Hypothalamus (tissue), 51 donors: ENCODE measurements at regions not wholly inside any gene's neighbourhood (a gene's known extent, or its start where the extent isn't known, plus 50 kb on each side); places are given as distances from the start of the nearest gene placed in this dataset.
"Not testable (repeated sequence)": the region's sequence is repeated elsewhere in the genome, so short reads cannot be mapped to it uniquely, and the experiment has no call there.

ENCODE experiments used
- DNase-seq, 51 donors: peaks; one replicate each; lab custom pipeline; 2025; lab: John Stamatoyannopoulos, UW

DNA sequence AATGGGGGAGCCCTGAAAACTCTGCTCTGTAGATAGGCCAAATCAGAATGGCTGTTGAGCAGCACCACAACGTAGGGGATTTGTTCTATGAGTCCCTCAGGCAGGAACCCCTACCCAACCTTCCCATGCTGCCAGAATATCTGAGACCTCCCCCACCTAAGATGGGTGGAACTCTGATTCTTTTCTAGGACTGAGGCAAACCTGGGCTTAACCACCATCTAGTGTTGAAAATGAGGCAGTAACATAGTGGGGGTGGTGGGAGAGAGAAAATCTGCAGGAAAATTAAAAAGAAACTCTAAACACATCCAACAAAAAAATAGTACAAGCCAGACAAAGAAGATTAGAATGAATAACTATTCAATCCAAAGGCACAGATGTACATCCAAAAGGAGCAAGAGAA is 228.4 kb downstream of the ATPSCKMT start:
- DNase-seq: no peak

DNA sequence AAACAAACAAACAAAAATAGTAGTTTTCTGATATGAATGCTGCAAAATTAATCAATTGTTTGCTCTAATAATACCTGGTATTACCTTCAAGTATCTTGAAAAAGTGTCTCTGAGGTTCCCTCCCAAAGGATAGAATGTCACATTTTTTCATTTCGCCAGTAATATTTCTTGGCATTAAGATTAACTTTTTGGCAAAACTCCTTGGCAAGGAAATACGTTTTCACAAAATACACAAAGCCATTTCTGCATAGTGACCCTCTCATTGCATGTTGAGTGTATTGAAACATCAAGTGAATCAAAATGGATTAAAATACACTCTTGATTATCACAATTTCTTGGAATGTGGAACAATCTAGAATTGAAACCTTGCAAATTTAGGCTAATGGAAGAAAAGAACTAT is 230.5 kb downstream of the ATPSCKMT start:
- no peak for DNase-seq

DNA sequence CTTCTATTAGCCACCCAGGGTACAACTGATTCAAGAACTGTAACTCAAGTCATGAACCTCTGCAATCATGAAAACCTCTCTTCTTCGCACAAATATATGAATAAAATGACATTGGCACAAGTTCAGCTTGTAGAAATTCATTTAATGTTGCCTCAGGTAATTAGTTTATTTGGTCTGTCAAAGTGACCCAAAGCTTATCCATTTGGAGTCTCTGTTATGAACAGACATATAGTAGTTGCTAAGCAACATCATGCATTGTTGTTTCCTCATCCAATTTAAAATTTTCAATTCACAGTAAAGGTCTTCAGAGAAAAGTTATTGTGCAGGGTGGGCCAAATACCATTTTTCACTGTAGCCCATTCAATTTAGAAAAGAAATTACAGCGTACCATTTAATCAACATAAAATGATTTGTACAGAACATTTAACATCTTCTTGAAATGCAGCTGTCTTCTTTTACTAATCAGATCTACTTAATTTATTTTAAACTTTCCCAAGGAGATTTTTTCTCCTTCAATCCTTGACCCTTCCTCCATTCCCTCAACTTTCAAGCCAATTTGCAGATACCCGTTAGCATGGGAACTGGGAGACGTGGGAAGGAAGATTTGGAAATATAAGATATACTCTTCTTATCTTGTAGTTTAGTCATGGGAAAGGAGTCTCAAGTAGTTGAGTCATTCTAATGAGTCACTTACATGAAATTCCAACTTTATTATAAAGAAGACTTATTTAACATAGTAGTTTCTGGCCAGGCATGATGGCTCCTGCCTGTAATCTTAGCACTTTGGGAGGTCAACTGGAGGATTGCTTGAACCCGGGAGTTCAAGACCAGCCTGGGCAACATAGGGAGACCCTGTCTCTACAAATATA is 231.3 kb downstream of the ATPSCKMT start:
- DNase-seq: no peak

DNA sequence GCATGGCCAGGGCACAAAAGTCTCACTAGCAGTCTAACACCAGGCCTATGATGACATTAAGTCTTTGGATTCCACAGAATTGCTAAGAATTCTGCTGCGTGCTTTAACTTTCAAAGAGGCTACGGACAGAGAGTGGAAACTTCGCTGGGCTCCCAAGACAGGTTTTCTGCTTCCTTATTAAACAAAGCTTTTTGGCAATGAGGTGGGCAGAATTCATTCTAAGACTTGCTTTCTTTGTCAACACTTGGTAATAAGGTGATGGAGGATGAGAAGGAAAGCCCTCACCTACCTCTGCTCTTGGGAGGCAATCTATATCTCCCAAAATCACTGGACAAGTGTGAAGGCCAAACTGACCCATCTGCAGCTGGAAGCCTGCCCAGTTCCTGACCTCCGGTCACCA is 231.9 kb downstream of the ATPSCKMT start:
- no peak for DNase-seq

DNA sequence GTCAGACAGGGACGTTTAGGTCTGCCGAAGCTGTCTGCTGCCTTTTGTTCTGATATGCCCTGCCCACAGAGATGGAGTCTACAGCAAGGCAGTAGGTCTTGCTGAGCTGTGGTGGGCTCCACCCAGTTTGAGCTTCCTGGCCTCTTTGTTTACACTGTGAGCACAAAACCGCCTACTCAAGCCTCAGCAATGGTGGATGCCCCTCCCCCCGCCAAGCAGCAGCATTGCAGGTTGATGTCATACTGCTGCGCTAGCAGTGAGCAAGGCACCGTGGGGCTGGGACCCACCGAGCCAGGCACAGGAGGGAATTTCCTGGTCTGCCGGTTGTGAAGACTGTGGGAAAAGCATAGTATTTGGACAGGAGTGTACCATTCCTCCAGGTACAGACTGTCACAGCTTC is 233.1 kb downstream of the ATPSCKMT start:
- not testable (repeated sequence) for DNase-seq

DNA sequence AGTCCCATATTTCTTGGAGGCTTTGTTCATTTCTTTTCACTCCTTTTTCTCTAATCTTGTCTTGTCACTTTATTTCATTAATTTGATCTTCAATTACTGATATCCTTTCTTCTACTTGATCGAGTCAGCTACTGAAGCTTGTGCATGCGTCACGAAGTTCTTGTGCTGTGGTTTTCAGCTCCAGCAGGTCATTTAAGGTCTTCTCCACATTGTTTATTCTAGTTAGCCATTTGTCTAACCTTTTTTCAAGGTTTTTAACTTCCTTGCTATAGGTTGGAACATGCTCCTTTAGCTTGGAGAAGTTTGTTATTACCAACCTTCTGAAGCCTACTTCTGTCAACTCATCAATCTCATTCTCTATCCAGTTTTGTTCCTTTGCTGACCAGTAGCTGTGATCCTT is 234.0 kb downstream of the ATPSCKMT start:
- DNase-seq: not testable (repeated sequence)

DNA sequence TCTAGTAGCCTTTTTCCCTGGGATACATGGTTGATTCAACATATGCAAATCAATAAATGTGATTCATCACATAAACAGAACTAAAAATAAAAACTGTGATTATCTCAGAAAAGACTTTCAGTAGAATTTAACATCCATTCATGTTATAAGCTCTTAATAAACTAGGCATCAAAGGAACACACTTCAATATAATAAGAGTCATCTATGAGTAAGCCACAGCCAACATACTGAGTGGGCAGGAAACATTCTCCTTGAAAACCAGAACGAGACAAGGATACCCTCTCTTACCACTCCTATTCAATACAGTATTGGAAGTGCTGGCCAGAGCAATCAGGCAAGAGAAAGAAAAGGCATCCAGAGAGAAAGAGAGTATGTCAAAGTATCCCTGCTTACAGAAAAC is 239.9 kb downstream of the ATPSCKMT start:
- no peak for DNase-seq

DNA sequence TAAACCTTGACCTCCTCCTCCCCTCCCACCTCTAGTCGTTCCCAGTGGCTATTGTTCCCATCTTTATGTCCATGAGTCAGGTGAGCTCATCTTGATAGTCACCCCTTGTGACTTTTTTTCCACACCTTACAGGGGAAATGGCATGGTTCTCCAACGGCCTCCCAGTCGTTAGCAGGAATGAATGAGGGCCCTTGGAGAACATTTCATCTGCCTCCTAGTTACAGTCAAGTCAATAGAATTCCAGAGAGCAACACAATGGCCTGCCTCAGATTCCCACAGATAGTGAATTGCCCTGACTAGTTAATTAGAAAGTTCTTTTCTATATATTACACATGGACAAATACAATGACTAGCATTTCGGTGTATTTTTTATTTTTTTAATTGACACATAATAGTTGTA is 262.6 kb downstream of the ATPSCKMT start:
- no peak for DNase-seq

DNA sequence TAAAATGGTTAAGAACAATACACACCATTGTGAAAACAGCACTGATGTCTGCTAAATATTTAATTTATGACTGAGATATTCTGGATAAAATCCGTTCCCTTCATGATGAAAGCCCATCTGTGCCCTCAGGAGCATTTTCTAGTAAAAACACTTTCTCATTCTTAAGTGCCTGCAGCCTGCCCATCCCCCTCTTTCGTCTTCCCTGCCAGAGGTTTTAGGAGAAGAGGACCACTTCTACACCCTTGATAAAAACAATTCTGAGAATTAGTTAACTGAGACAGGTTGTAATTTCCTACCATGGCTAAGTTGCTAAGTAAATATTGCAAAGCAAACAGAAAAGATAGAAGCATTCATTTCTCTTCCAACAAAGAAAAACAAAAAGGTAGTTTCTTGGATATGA is 272.6 kb downstream of the ATPSCKMT start:
- DNase-seq: no peak

DNA sequence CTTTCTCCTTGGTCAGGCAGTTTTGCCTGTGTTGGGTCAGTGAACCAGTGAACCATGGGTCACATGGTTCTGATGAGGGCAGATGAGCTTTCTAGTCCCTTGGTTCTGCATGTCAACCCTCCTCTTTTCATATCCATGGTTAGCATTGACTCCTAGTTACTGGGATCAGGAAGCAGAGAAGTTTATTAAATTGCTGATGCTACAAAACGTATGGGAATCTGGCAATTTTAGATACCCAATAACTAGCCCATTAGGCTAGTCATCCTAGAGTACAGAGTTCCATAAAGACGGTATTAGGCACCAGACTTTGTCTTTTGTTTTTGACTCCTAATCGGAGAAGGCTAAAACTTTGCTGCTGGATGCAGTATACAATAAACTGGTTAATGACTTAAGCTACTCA is 273.1 kb downstream of the ATPSCKMT start:
- DNase-seq: no peak

DNA sequence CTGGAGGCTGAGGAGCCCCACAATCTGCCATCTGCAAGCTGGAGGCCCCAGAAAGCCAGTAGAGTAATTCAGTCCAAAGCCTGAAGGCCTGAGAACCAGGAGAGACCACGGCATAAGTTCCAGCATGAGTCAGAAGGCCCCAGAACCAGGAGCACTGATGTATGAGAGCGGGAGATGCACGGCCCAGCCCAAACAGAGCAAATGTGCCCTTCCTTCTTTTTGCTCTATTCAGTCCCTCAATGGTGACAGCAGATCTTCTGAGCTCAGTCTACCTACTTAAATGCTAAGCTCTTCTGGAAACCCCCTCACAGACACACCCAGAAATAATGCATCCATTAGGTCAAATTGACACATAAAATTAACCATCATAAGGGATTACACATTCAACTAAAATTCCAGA is 277.6 kb downstream of the ATPSCKMT start:
- DNase-seq: no peak

DNA sequence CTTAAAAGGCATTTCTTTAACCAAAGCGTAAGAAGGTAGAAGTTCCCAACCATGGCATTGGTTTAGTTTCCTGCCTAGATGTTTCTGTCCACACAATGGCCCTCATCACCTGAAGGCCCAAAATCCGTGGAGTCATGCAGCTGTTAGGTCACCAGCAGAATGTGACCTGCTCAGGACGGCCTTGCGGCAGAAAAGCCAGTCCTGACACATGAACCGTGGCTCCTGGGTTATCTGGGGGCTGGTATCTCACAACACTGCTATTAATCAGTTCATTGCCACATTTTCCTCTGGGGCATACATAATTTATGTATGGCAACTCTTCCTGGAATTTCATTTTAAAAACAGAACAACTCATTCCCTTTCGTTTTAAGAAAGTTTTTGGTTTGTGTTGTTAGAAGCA is 278.4 kb downstream of the ATPSCKMT start:
- no peak for DNase-seq

DNA sequence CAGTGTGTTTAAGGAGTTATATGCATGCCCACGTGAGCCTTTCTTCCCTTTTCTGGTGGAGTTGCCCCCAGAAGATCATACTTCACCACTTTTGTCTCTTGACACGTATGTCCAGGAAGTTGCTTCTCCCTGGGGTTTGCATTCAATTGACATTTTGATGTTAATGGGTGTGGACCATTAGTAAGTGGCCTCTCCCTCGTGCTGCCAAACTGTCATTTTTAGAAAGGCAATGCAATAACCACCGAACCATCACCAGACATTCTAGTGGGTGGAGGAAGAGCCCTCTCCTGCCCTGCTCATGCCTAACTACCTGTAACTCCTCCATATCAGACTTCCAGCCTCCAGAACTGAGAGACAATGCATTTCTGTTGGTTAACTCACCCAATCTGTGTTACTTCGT is 290.8 kb downstream of the ATPSCKMT start:
- DNase-seq: no peak

DNA sequence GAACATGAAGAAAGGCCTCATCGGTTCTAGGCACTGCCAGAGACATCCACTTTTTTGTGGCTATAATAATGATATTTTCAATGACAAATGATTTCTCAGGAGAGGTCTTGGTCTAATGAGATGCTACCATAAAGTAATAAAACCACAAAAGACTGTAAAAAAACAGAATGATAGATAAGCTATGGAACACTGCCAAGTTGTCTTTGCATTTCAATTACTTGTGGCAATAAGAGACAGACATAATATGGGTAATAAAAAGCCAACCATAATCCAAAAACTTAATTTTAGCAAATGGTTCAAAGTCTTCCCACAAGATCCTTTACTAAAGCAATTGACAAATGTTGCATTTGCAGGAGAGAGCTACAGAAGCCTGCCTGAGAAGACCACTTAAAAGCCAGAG is 292.5 kb downstream of the ATPSCKMT start:
- DNase-seq: no peak

DNA sequence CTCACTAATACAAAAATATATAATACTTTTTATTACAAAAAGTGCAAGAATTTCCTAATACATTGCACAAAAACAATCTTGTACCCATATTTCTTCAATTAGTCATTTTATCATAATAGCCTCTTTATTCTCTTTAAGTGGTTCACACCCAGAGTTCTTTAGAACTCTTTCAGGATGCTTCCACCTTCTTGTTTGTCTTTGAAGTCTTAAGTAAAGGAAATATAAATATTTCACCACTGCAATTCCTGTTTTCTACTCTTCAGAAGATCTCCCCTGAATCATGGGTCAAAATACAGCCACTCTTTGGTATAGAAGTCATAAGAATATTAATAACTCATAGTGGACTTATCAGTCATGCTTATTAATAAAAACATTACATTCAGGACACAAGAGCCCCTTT is 293.0 kb downstream of the ATPSCKMT start:
- DNase-seq: no peak

DNA sequence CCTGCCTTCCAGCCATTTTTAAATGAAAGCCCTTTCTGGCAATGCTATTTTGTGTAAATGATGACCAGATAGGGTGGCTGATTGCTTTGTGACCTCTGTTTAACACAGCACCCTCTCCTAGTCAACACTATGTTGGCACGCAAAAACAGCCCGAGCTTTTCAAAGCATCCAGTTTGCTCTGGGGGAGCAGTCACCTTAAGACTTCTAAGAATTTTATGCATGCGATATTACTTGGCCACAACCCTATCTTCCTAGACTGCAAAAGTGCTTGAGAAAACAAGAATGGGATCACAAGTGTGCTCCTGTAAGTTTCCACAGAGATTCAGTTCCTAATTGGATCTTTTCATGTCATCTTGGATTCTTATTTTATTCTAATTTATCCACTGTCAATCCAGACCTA is 294.1 kb downstream of the ATPSCKMT start:
- DNase-seq: no peak

DNA sequence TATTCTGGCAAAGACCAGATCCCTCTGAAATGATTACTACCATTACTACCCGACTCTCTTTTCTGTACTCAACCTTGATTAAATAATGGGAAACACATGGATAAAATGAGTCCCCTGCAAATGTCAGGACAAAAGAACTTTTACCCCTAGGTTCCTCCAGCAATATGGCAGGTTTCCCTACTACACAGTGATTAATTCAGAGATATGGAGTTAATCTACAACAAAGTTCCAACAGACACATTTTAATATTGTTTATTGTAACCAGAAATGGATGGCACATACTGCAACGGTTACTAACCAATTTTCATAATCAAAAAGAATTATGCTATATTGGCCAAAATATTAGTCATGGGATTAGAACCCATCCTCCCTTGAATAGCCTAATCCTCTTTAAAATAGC is 294.8 kb downstream of the ATPSCKMT start:
- DNase-seq: no peak

DNA sequence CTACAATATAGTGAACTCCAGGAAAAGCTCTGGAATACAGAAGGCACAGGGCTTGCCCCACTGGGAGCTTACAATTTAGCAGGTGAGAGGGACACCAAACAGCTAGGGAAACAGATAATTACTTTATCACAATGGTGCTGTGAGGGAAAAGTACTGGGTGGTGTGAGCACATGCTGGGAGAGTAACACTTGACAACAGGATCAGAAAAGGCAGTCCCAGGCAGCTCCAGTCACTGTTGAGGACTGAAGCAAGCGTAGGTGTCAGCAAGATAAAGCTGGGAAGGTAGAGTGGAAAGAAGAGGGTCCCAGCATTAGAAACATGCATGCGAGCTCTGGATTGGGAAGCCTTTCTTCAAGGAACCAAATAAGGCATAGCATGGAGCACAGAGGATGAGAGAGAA is 296.0 kb downstream of the ATPSCKMT start:
- no peak for DNase-seq

DNA sequence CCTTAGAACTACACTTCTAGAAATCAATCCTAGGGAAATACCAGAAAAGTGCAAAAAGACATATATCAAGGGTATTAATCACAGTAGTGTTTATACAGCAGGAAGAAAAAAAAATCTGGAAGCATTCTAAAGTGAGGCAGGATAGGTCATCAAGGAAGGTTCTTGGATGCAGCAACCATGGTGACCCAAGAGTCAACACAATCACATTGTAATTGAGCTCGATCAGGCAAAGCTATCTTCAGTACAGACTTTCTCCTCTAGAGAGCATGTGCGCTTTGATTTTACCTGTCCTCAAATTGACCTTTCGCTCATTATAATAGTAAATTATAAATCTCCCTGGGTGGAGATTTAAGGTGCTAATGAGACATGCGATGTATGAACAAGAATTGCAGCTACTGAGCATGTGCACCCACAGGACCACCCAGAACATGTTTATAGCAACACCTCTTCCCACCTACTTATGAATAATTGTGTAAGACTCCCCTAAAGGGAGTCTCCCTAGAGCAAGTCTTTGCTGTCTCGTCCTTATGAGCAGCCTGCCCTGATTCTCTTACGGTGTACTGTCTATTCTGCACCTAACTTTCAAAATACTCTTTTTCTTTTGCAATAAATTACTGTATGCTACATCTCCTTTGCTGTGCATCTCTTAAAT is 297.7 kb downstream of the ATPSCKMT start:
- DNase-seq: no peak

DNA sequence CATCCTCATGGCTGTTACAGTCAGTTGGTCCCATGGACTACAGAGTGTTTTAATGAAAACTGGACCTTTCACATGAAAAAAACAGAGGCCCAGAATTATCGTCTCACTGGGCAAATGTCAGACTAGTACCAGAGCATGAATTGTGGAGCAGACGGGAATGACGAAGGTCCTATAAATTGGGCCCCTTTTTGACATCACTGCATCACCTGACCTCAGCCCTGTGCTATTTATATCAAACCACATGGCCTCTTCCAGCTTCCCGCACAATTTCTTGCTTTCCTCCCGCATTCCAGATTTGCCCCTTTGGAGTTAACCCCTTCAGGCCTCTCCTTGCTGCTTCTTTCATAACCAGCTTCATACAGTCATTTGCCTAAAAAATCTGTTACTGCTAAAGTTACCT is 301.7 kb downstream of the ATPSCKMT start:
- no peak for DNase-seq

DNA sequence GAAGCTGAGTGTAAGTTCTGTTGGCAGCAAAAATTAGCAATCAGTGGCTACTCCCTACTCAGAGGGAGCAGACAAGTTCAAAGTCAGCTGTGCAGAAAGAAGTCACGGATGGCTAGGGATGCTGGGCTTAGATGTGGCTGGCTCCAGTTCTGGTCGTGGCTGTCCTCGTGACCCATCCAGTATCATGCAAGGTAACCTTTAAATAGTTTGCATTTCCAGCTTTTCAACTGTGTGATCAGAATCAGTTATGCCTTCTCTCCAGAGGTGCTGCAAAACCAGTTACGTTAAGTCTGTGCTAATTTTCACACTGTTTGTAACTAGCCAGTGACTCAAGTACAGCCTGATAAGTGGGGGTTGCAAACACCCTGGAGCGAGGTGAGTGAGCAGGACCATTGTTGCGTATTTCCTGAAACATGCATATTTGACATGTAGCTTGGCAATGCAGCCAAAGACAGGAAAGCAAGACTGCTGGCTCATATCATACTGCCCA is 302.4 kb downstream of the ATPSCKMT start:
- no peak for DNase-seq

DNA sequence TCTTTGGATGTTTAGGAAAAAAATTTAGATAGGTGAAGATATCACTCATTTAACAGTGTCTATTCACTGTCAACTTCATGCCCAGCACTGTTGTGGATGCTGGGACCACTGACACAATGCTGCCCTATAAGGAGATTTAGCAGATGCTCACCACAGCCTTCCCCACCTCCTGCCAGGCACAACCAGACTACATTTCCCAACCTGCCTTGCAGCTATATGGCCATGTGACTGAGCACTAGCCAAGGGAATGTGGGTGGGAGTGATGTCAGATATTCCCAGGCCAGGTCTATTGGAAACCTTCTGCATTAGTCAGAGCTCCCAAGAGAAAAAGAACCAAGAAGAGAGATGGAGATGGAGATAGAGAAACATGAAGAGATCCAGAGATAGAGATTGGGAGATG is 302.6 kb upstream of the TAS2R1 start:
- DNase-seq: no peak
